PFSK-1 (cell line): ENCODE measurements at regions not wholly inside any gene's neighbourhood (a gene's known extent, or its start where the extent isn't known, plus 50 kb on each side); places are given as distances from the start of the nearest gene placed in this dataset.

Experiments
- FOXP2 ChIP-seq: optimal IDR thresholded peaks from 2 replicates; pipeline ENCODE3; 2011; ENCODE audit warnings: borderline replicate concordance, control low read depth, inconsistent platforms; ENCODE audit not compliant: insufficient read depth; ENCODE audit errors: extremely low read length, extremely low read depth
- POLR2AphosphoS5 ChIP-seq: IDR thresholded peaks from 2 replicates; pipeline ENCODE4 v1.6.1; 2012; ENCODE audit warnings: low read depth, mild to moderate bottlenecking, control low read depth, low read length, moderate library complexity
- SIN3A ChIP-seq: IDR thresholded peaks from 2 replicates; pipeline ENCODE4 v1.6.1; 2012; ENCODE audit warnings: mild to moderate bottlenecking, low read length, moderate library complexity, borderline replicate concordance; ENCODE audit not compliant: insufficient read depth
- TAF1 ChIP-seq: IDR thresholded peaks from 2 replicates; pipeline ENCODE4 v1.6.1; 2012; ENCODE audit warnings: low read length, control low read depth, borderline replicate concordance; ENCODE audit not compliant: insufficient read depth
- TF ChIP-seq, protein P1 (sequence below), 2 experiments: IDR thresholded peaks; 2 replicates each; pipeline versions ENCODE4 v1.6.1 to v1.8.0; 2011 to 2012; ENCODE audit warnings: low read depth in 2 of 2, low read length in 2 of 2, control low read depth in 1 of 2, inconsistent platforms in 1 of 2, mild to moderate bottlenecking in 1 of 2, moderate library complexity in 1 of 2; ENCODE audit not compliant: insufficient read depth in 1 of 2

DNA sequence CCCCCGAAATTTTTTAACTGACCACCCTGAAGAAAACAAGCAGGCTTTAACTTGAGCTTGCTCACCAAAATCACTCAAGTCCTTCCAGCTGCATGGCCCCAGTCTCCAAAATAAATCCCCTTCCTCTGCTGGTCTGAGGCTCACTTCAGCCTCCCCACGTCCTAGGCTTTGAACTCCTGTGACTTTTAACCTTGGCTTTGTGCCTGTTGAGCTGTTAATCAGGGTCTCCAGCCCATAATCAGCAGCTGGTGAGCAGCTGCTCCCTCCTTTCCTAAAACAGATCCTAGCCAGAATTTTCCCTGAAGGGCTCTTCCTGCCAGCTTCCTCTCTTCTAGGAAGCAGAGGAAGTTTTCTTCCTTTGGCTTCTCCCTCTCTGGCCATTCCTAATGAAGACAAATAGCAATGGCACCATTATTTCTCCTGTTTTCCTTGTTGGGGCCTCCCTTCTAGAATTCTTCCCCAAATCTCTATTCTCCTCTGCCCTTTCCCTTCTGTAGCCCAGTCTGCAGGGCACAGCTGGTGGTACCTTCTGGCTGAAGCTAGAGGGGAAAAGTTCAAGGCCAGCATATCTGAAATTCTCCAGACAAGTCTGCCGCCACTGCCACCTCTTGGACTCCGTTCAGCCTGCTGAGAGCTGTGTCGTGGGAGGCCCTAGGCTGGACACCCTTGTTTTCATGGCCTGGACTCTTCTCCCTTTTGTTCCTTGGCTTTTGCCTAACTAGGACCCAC, 152.1 kb downstream of the NOC3L start:
- TF ChIP-seq, protein P1, sequence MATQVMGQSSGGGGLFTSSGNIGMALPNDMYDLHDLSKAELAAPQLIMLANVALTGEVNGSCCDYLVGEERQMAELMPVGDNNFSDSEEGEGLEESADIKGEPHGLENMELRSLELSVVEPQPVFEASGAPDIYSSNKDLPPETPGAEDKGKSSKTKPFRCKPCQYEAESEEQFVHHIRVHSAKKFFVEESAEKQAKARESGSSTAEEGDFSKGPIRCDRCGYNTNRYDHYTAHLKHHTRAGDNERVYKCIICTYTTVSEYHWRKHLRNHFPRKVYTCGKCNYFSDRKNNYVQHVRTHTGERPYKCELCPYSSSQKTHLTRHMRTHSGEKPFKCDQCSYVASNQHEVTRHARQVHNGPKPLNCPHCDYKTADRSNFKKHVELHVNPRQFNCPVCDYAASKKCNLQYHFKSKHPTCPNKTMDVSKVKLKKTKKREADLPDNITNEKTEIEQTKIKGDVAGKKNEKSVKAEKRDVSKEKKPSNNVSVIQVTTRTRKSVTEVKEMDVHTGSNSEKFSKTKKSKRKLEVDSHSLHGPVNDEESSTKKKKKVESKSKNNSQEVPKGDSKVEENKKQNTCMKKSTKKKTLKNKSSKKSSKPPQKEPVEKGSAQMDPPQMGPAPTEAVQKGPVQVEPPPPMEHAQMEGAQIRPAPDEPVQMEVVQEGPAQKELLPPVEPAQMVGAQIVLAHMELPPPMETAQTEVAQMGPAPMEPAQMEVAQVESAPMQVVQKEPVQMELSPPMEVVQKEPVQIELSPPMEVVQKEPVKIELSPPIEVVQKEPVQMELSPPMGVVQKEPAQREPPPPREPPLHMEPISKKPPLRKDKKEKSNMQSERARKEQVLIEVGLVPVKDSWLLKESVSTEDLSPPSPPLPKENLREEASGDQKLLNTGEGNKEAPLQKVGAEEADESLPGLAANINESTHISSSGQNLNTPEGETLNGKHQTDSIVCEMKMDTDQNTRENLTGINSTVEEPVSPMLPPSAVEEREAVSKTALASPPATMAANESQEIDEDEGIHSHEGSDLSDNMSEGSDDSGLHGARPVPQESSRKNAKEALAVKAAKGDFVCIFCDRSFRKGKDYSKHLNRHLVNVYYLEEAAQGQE (IDR thresholded peaks at IDR 0.05; ENCODE audit: insufficient read depth in 1 of 2, low read depth in 2 of 2, low read length in 2 of 2), result no peak
- no peak for TF ChIP-seq FOXP2
- no peak for TF ChIP-seq POLR2AphosphoS5
- TF ChIP-seq SIN3A, result no peak
- no peak for TF ChIP-seq TAF1

DNA sequence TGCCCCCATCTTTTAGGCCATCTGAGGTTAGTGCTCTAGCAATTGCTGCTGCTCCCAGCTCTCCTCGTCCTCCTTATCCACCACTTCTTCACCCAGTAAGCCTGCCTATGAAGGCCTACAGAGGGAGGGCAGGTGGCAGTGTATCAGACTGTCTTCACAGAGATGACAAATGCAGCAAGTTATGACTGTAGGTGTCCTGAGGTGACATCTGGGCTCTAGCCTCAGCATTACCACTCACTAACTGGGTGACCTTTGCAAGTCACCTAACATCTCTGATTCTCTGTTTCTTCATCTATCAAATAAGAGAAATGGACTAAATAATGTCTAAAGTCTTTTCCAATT, 151.6 kb downstream of the NOC3L start:
- no peak for TF ChIP-seq POLR2AphosphoS5
- no peak for TF ChIP-seq SIN3A
- TF ChIP-seq TAF1, result no peak
- TF ChIP-seq FOXP2, result no peak
- TF ChIP-seq, protein P1 (IDR thresholded peaks at IDR 0.05; ENCODE audit: insufficient read depth in 1 of 2, low read depth in 2 of 2, low read length in 2 of 2), result no peak

DNA sequence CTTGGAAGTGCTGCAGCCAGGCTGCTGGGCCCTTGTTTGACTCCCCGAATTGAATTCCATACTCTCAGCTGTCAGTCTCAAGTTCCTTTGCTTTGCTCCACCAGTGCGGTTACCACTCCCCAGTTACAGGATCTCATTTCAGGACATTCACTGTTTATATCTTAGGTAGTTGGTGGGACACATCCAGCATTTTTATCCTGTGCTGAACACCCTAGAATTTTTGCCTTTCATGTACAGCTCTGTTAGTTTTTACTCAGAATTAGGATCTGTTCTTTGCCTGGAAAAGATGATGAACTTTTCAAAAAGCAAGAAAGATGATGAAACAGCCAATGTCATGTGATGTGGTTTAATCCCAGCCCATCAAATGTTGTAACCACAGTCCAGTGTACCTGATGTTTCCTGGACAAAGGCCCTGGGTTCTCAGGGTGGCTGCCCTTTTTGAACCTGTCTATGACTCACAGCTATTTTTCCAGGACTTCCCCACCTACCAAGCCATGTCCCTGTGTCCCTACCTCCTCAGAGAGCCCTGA, 149.7 kb downstream of the NOC3L start:
- TF ChIP-seq FOXP2, result no peak
- TF ChIP-seq POLR2AphosphoS5, result no peak
- TF ChIP-seq TAF1, result no peak
- TF ChIP-seq SIN3A, result no peak
- TF ChIP-seq, protein P1 (IDR thresholded peaks at IDR 0.05; ENCODE audit: insufficient read depth in 1 of 2, low read depth in 2 of 2, low read length in 2 of 2), result no peak

DNA sequence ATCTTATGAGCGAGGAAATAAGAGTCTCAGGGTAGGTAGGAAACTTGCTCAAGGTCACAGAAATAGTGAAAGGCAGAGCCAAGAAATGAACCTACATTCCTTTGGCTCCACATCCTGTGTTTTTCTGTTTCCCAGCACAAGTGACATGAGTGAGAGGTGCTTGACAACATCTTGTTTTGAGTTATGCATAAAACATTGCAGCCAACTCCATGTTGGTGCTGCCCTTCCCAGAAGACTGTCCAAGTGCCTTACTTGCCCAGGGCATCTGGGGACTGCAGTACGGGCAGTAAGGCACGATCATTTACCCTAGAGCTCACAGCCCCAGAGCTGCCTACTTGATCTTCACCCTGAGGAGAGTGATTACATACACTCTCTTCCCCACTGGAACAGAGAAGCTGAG, 148.8 kb downstream of the NOC3L start:
- TF ChIP-seq SIN3A, result no peak
- TF ChIP-seq TAF1, result no peak
- TF ChIP-seq, protein P1 (IDR thresholded peaks at IDR 0.05; ENCODE audit: insufficient read depth in 1 of 2, low read depth in 2 of 2, low read length in 2 of 2), result no peak
- no peak for TF ChIP-seq FOXP2
- no peak for TF ChIP-seq POLR2AphosphoS5
